Spleen (tissue), 7 donors: ENCODE measurements at regions not wholly inside any gene's neighbourhood (a gene's known extent, or its start where the extent isn't known, plus 50 kb on each side); places are given as distances from the start of the nearest gene placed in this dataset.

Experiments
- POLR2A ChIP-seq, 3 donors: fragments of 450-650 bp; IDR thresholded peaks; one replicate each; pipeline ENCODE4 v1.5.1; 2017; ENCODE audit warnings: antibody characterized with exemption in 3 of 3, mild to moderate bottlenecking in 1 of 3
- POLR2AphosphoS5 ChIP-seq, 3 donors: sonication (generic); formaldehyde crosslinking; IDR thresholded peaks; one replicate each; pipeline ENCODE4 v1.5.1; 2017; ENCODE audit warnings: antibody characterized with exemption in 3 of 3
- TF ChIP-seq, protein P1 (sequence below), 11 experiments: fragments of 200-600 bp in 7 of 11; fragments of 450-650 bp in 4 of 11; sonication (generic) in 4 of 11; IDR thresholded peaks in 8 of 11; conservative IDR thresholded peaks in 3 of 11; 1 replicate in 7 of 11; 2 replicates in 4 of 11; pipeline versions ENCODE4 v1.4.0 to v1.8.0; 2016 to 2021; ENCODE audit warnings: antibody characterized with exemption in 11 of 11, inconsistent platforms in 4 of 11, mild to moderate bottlenecking in 1 of 11
- donor health status: DM: no; HTN: no; CAD: no; lungs with moderate emphysema.
- donor health status: DM: no; HTN: no; CAD: no.
- donor health status: DM: no; HTN: no; CAD: no.

DNA sequence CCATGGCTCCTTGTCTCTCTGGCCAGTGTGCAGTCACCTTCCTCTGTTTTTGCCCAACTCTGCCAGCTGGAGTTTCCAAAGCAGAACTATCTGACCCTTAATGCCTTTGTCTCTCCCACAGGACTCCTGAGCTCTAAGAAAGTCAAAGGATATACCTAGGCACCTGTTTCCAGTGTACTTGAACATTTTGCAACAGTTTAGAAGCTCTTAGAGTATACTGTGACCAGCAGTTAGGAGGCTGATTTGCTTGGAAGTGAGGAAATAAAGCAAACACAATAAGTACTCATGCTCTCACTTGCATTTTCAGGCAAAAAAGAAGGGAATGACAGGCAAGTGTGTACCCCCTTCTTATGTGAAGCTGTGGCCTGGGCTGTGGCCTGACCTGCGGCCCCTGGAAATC, 204.3 kb upstream of the PLET1 start:
- TF ChIP-seq, protein P1, sequence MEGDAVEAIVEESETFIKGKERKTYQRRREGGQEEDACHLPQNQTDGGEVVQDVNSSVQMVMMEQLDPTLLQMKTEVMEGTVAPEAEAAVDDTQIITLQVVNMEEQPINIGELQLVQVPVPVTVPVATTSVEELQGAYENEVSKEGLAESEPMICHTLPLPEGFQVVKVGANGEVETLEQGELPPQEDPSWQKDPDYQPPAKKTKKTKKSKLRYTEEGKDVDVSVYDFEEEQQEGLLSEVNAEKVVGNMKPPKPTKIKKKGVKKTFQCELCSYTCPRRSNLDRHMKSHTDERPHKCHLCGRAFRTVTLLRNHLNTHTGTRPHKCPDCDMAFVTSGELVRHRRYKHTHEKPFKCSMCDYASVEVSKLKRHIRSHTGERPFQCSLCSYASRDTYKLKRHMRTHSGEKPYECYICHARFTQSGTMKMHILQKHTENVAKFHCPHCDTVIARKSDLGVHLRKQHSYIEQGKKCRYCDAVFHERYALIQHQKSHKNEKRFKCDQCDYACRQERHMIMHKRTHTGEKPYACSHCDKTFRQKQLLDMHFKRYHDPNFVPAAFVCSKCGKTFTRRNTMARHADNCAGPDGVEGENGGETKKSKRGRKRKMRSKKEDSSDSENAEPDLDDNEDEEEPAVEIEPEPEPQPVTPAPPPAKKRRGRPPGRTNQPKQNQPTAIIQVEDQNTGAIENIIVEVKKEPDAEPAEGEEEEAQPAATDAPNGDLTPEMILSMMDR (IDR thresholded peaks at IDR 0.05 in 8 of 11, conservative IDR thresholded peaks at IDR 0.05 in 3 of 11) = no peak
- TF ChIP-seq POLR2AphosphoS5 (IDR thresholded peaks at IDR 0.05) = no peak
- TF ChIP-seq POLR2A (IDR thresholded peaks at IDR 0.05) = no peak
